BJ (cell line): ENCODE measurements at regions not wholly inside any gene's neighbourhood (a gene's known extent, or its start where the extent isn't known, plus 50 kb on each side); places are given as distances from the start of the nearest gene placed in this dataset.

ENCODE experiments used
- CTCF ChIA-PET: fragments of 350-600 bp; formaldehyde crosslinking; extraction: SDS; loops from one replicate; lab custom pipeline; 2021; ENCODE audit warnings: antibody characterized with exemption, inconsistent platforms; lab: Yijun Ruan, JAX
- POLR2A ChIA-PET: fragments of 300-600 bp; sonication (Branson Sonifier 250); formaldehyde crosslinking; extraction: SDS; loops from one replicate; lab custom pipeline; 2021; ENCODE audit warnings: antibody characterized with exemption; lab: Charles Lee
- DNase-seq: peaks from one replicate; pipeline ENCODE4 v3.0.0-alpha.2; 2011; ENCODE audit warnings: low read depth
- H3K27me3 ChIP-seq: 2 replicates; pipeline ENCODE4 v1.6.0; 2011; ENCODE audit warnings: low read length; ENCODE audit not compliant: control insufficient read depth, insufficient read depth
- H3K36me3 ChIP-seq: 2 replicates; pipeline ENCODE4 v1.5.1; 2011; ENCODE audit warnings: low read length; ENCODE audit not compliant: control insufficient read depth, insufficient read depth
- H3K4me3 ChIP-seq: 2 replicates; pipeline ENCODE4 v1.5.1; 2011; ENCODE audit warnings: low read depth, mild to moderate bottlenecking, control low read depth, low read length
- CTCF ChIP-seq: IDR thresholded peaks from 2 replicates; pipeline ENCODE4 v1.5.1; 2011; ENCODE audit warnings: low read depth, mild to moderate bottlenecking, control low read depth, inconsistent platforms, low read length, moderate library complexity; ENCODE audit not compliant: insufficient read depth

GRCh38 chr18:46282177-46282570 is 178.0 kb downstream of the HAUS1 start:
- Histone ChIP-seq H3K27me3 (no peaks in the 10 kb centered on the region), H3K4me3 (no peak overlapping the region), H3K36me3 (no peaks in the 10 kb centered on the region)
- TF ChIP-seq CTCF: no peak
- POLR2A ChIA-PET: no interaction called here
- CTCF ChIA-PET: interaction anchor here (1.0 to 7.1 kb wide), 12 partner anchors 9 to 377 kb away, joined by 3 to 69 read pairs (median 8); partner anchors contain the start of gene LOXHD1
- no peak for DNase-seq

GRCh38 chr18:46282646-46283045 is 178.5 kb downstream of the HAUS1 start:
- no peak for TF ChIP-seq CTCF
- Histone ChIP-seq H3K4me3 (no peak overlapping the region), H3K27me3 (no peaks in the 10 kb centered on the region), H3K36me3 (no peaks in the 10 kb centered on the region)
- ChIA-PET POLR2A (no interaction called here), CTCF (interaction anchor here (1.2 to 7.1 kb wide), 8 partner anchors 9 to 376 kb away, joined by 3 to 69 read pairs (median 11); partner anchors contain the start of gene LOXHD1)
- no peak for DNase-seq

- Histone ChIP-seq H3K27me3 (no peaks in the 10 kb centered on the region), H3K36me3 (no peaks in the 10 kb centered on the region), H3K4me3 (no peak overlapping the region)
- CTCF ChIA-PET: interaction anchor here (1.2 to 7.1 kb wide), 7 partner anchors 8 to 376 kb away, joined by 3 to 69 read pairs (median 10); partner anchors contain the start of gene LOXHD1
- POLR2A ChIA-PET: no interaction called here
- TF ChIP-seq CTCF: no peak
- DNase-seq: no peak
These were observed 179.1 kb downstream of the HAUS1 start for GRCh38 chr18:46283268-46283667.

GRCh38 chr18:46283895-46284295 is 179.7 kb downstream of the HAUS1 start:
- no peak for TF ChIP-seq CTCF
- H3K4me3 ChIP-seq: no peak overlapping the region
- no peak for DNase-seq
- CTCF ChIA-PET: interaction anchor here (1.2 to 7.1 kb wide), 4 partner anchors 110 to 375 kb away, joined by 3 to 69 read pairs (median 28); partner anchors contain the start of gene LOXHD1
- no peaks in the 10 kb centered on the region for H3K36me3 ChIP-seq
- POLR2A ChIA-PET: no interaction called here
- no peaks in the 10 kb centered on the region for H3K27me3 ChIP-seq

GRCh38 chr18:46289463-46289862 is 185.3 kb downstream of the HAUS1 start:
- H3K27me3 ChIP-seq: no peaks in the 10 kb centered on the region
- no peak overlapping the region for H3K4me3 ChIP-seq
- no peaks in the 10 kb centered on the region for H3K36me3 ChIP-seq
- CTCF ChIA-PET: interaction anchor here (1.3 kb wide), 1 partner anchor 8 kb away, joined by 3 read pairs; no protein-coding TSS in a partner anchor
- TF ChIP-seq CTCF: no peak
- POLR2A ChIA-PET: no interaction called here
- no peak for DNase-seq
